GM23338 (cell line): ENCODE measurements at regions not wholly inside any gene's neighbourhood (a gene's known extent, or its start where the extent isn't known, plus 50 kb on each side); places are given as distances from the start of the nearest gene placed in this dataset.

Experiments used
- ATAC-seq: fragments of 200-7000 bp; cut with Tn5 transposase; 3 replicates; pipeline ENCODE4 v1.9.1; 2020
- DNase-seq: peaks from one replicate; pipeline ENCODE4 v3.0.0-alpha.2; 2015; ENCODE audit warnings: low spot score
- H2AFZ ChIP-seq: fragments of 200-600 bp; sonication (generic); 2 replicates; pipeline ENCODE4 v1.8.0; 2016; ENCODE audit warnings: antibody characterized with exemption, mild to moderate bottlenecking, moderate library complexity
- H3F3A ChIP-seq: fragments of 200-600 bp; sonication (generic); replicated peaks from 2 replicates; pipeline ENCODE4 v1.8.0; 2017; ENCODE audit warnings: antibody characterized with exemption, mixed run types, low read depth
- H3K27ac ChIP-seq: fragments of 200-600 bp; sonication (generic); 2 replicates; pipeline ENCODE4 v1.6.1; 2016; ENCODE audit warnings: low read depth
- H3K27me3 ChIP-seq: fragments of 200-600 bp; sonication (generic); 2 replicates; pipeline ENCODE4 v1.8.0; 2016; ENCODE audit warnings: mild to moderate bottlenecking, mixed run types, moderate library complexity; ENCODE audit not compliant: insufficient read depth
- H3K36me3 ChIP-seq: fragments of 200-600 bp; sonication (generic); 2 replicates; pipeline ENCODE4 v1.8.0; 2016; ENCODE audit warnings: mild to moderate bottlenecking; ENCODE audit not compliant: insufficient read depth
- H3K4me1 ChIP-seq: fragments of 200-600 bp; sonication (generic); 2 replicates; pipeline ENCODE4 v1.8.0; 2016; ENCODE audit warnings: mild to moderate bottlenecking, moderate library complexity; ENCODE audit not compliant: insufficient read depth
- H3K4me2 ChIP-seq: fragments of 200-600 bp; sonication (generic); 2 replicates; pipeline ENCODE4 v1.7.1; 2017; ENCODE audit warnings: mixed run types
- H3K4me3 ChIP-seq: fragments of 200-600 bp; sonication (generic); 2 replicates; pipeline ENCODE4 v1.6.1; 2016; ENCODE audit warnings: mixed run types
- H3K79me2 ChIP-seq: fragments of 200-600 bp; sonication (generic); replicated peaks from 2 replicates; pipeline ENCODE4 v1.8.0; 2017; ENCODE audit warnings: mild to moderate bottlenecking; ENCODE audit not compliant: insufficient read depth
- H3K9me2 ChIP-seq: fragments of 200-600 bp; sonication (generic); 2 replicates; pipeline ENCODE4 v1.8.0; 2017; ENCODE audit not compliant: insufficient read depth
- H4K20me1 ChIP-seq: fragments of 200-600 bp; sonication (generic); replicated peaks from 2 replicates; pipeline ENCODE4 v1.8.0; 2017; ENCODE audit warnings: mild to moderate bottlenecking; ENCODE audit not compliant: insufficient read depth
- H3K27ac Mint-ChIP-seq: 2 replicates; pipeline ENCODE4 v1.8.0; 2020; ENCODE audit warnings: inconsistent platforms, mild to moderate bottlenecking, moderate library complexity, mixed read lengths
- H3K27me3 Mint-ChIP-seq: 3 replicates; pipeline ENCODE4 v1.8.0; 2022; ENCODE audit warnings: low read depth, mild to moderate bottlenecking, moderate library complexity, mixed read lengths, inconsistent platforms; ENCODE audit not compliant: insufficient read depth, poor library complexity
- H3K36me3 Mint-ChIP-seq: 3 replicates; pipeline ENCODE4 v1.8.0; 2021; ENCODE audit warnings: low read depth, mild to moderate bottlenecking, inconsistent platforms, moderate library complexity, mixed read lengths
- H3K4me1 Mint-ChIP-seq: 3 replicates; pipeline ENCODE4 v1.8.0; 2020; ENCODE audit warnings: mild to moderate bottlenecking, inconsistent platforms, mixed read lengths
- H3K4me3 Mint-ChIP-seq: 3 replicates; pipeline ENCODE4 v1.8.0; 2021; ENCODE audit warnings: moderate library complexity, mild to moderate bottlenecking, inconsistent platforms, mixed read lengths
- H3K9me3 Mint-ChIP-seq: 3 replicates; pipeline ENCODE4 v1.8.0; 2020; ENCODE audit warnings: moderate library complexity, mild to moderate bottlenecking, inconsistent platforms, mixed read lengths
- CREB1 ChIP-seq: fragments of 250-450 bp; sonication (Bioruptor Pico); IDR thresholded peaks from 2 replicates; pipeline ENCODE4 v1.5.0; 2020; ENCODE audit warnings: low read depth, mild to moderate bottlenecking, moderate library complexity
- ETS1 ChIP-seq: IDR thresholded peaks from 2 replicates; pipeline ENCODE4 v1.6.1; 2016; ENCODE audit warnings: antibody characterized with exemption
- EZH2 ChIP-seq: fragments of 200-600 bp; sonication (generic); IDR thresholded peaks from one replicate; pipeline ENCODE4 v1.8.0; 2017; ENCODE audit warnings: antibody characterized with exemption, mild to moderate bottlenecking, low read depth; ENCODE audit not compliant: unreplicated experiment
- NANOG ChIP-seq: IDR thresholded peaks from 2 replicates; pipeline ENCODE4 v1.6.1; 2016; ENCODE audit warnings: antibody characterized with exemption, borderline replicate concordance
- STAT1 ChIP-seq: IDR thresholded peaks from one replicate; pipeline ENCODE4 v1.6.1; 2016; ENCODE audit warnings: antibody characterized with exemption; ENCODE audit not compliant: unreplicated experiment
- ZNF331 ChIP-seq: fragments of 250-450 bp; sonication (Bioruptor Pico); IDR thresholded peaks from 2 replicates; pipeline ENCODE4 v1.5.0; 2020; ENCODE audit warnings: low read depth, mild to moderate bottlenecking, moderate library complexity
- ZNF462 ChIP-seq: fragments of 250-450 bp; sonication (Bioruptor Pico); IDR thresholded peaks from 2 replicates; pipeline ENCODE4 v1.5.0; 2020; ENCODE audit warnings: mild to moderate bottlenecking, moderate library complexity

GRCh38 chr5:155562158-155562557, 548.6 kb downstream of the KIF4B start (continued):
- TF ChIP-seq ZNF462 (CRISPR knock-in tag) (no peak), STAT1 (no peak), NANOG (no peak), ZNF331 (no peak)

GRCh38 chr5:155564541-155564940, 551.0 kb downstream of the KIF4B start:
- Mint-ChIP-seq H3K27ac (no peak overlapping the region; the same call in 1 of the 2 replicates), H3K9me3 (peaks cover 15% of the 10 kb centered on the region), H3K4me3 (no peak overlapping the region), H3K27me3 (no peaks in the 10 kb centered on the region), H3K36me3 (peaks cover 9% of the 10 kb centered on the region; the same call in 2 of the 3 replicates), H3K4me1 (no peaks in the 10 kb centered on the region)
- H3K4me2 ChIP-seq: no peak overlapping the region
- no peaks in the 10 kb centered on the region for H3K9me2 ChIP-seq
- H2AFZ ChIP-seq: peak overlapping the region; percentile 43; the same call in 1 of the 2 replicates
- no peak overlapping the region for H3K4me3 ChIP-seq
- H3F3A ChIP-seq: no peaks in the 10 kb centered on the region
- DNase-seq (no peak), ATAC-seq (no peak)
- H4K20me1 ChIP-seq: no peaks in the 10 kb centered on the region
- no peaks in the 10 kb centered on the region for H3K4me1 ChIP-seq
- no peaks in the 10 kb centered on the region for H3K79me2 ChIP-seq
- H3K36me3 ChIP-seq: no peaks in the 10 kb centered on the region
- H3K27ac ChIP-seq: no peak overlapping the region
- no peaks in the 10 kb centered on the region for H3K27me3 ChIP-seq
- TF ChIP-seq NANOG (no peak), ETS1 (no peak), CREB1 (no peak), ZNF462 (CRISPR knock-in tag) (no peak), ZNF331 (no peak), EZH2 (no peak)
